ENCODE measurements at regions not wholly inside any gene's neighbourhood (a gene's known extent, or its start where the extent isn't known, plus 50 kb on each side); places are given as distances from the start of the nearest gene placed in this dataset.

DNA sequence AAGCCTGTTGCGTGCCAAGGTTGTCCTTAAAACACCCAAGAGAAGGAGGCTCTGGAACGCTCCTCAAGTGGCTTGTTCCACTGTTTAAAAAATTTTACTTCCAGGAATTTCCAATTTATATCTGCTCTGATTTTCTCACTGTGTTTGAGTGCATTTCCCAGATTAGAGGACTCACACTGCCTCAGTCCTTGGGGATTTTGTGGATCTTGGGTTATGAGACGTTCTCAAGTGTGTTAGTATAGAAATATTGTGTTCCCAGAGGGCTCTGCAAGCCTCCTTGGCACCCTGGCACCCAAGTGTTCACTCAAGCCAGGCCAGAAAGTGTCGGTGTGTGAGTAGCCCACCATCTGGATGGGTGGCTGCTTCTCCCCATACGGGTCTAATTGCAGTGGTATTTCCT is 192.2 kb downstream of the SNX10 start:
- intact Hi-C loops (cut with DNase I) = no loop called here
- no peak for DNase-seq (ENCODE audit: low spot score)

DNA sequence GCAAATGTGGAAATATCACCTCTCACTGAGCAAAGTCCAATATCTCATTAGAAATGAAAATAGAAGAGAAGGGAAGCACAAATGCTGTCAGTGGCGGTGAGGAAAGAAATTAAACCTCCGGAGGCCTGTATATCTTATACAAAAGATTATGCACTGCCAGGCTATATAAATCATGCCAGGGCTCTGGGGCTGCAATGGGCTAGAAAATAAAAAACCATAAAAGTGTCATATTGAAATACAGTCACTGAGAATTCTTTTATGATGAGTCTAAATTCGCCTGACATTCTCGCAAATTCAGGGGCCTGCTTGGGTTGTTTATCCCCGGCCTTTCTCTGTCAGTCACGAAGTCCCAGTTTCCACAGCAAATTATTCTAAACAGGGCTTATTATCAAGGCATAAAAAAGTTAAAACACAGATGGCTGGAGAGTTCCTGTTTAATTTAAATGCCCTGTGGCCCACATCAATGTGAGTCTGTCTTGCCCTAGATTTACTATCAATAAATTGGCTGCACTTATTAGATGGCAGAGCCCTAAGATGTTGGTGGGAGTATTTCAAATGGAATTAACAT is 193.8 kb downstream of the SNX10 start:
- DNase-seq (ENCODE audit: low spot score) = no peak
- intact Hi-C loops (cut with DNase I) = no loop called here

DNA sequence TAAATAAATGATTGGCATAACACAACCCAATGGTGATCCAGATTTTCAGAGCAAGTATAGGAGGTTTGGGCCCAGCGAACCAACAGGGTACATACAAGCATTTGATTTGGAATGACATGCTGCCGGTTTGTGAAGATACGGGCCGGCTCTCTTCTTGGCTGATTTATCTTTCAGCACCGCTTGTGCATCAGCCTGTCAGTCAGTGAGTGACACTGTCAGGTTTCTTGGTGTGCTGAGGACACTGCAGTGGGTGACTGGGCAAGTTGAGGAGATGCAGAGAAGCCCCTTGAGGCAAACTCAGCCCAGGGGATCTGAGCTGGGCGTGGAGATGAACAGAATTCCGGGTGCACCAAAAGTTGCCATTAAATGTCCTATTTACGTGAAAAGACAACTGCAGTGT is 194.5 kb downstream of the SNX10 start:
- DNase-seq (ENCODE audit: low spot score) = no peak
- intact Hi-C loops (cut with DNase I) = no loop called here

DNA sequence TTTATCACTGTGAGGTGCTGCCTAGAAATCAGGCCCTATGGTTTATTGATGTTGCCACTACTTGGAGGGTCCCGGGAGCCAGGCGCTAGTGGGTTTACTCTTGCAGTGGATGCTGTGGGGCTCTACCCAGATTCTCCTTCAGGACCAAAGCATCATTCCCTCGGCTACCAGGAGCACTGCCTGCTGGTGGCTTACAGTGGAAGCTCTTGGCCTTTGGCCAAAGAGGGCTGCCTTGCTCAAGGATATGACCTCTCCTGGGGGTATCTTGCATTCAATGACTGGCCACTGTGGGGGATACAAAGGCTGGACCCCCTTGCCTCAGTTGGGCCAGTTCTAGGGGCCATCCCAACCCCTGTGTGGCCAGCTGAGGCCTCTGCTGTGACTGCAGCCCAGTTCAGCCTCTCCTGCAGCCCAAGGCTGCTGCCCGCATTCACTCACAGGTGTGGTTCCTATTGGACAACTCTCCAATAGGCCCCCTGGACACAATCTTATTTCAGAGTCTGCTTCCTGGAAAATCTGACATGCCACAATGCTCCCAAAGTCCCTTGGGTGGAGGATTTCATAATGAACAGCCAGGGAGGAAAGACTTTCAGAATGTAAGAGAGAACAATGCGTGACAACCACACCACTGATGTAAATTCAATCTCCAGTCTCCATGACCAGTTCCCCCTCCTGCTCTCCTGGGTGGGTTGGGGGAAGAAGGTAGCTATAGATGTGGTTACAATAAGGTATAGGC is 196.3 kb downstream of the SNX10 start:
- no peak for DNase-seq (ENCODE audit: low spot score)
- intact Hi-C loops (cut with DNase I) = no loop called here

DNA sequence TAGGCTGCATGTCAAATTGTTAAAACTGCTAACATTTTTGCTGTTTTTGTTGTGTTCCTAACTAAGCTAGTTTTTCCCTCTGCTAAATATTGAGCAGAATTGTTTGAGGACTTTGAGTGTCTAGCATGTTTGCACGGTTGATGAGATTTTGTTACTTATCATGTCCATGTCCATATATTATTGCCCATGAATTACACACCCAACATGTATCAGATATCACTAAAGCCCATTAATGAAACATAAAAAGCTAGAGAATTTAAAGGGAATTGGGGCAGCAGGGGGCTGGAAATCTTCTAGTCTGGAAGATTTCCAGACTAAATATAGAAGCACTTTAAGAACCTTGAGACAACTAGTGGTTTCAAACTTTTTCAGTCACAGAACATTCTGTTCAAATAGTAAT is 197.7 kb downstream of the SNX10 start:
- no peak for DNase-seq (ENCODE audit: low spot score)
- intact Hi-C loops (cut with DNase I) = no loop called here

DNA sequence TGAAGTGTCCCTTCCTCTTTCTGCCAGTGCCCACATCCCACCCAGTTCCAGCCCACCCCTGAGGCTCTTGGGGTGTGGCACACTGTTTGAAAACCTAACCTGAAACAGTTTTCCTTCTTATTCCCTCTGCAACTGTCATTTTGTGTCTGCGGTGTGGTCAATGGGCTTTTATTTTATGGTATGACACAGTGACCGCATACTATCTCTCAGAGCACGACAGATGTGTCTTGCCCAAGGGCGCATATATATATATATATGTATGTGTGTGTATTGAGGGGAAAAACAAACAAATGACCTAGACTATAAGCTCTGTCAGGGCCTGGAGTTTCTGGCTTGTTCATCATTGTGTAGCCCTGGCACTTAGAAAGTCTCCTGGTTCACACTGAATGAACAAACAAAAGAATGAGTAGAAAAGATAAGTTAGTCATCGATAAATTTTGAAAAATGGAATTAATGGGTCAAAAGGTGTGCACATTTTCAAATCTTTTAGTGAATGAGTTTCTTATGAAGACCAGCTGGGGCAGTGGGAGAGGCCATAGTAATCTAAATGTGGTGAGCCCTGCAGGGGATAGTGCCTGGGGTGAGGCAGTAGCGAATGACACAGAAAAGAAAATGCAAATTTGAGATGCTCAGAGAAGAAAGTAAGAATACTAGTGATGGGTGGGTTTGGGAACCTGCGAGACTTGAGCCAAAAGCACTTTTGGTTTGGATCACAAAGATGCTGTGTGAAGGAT is 198.4 kb downstream of the SNX10 start:
- no peak for DNase-seq (ENCODE audit: low spot score)

DNA sequence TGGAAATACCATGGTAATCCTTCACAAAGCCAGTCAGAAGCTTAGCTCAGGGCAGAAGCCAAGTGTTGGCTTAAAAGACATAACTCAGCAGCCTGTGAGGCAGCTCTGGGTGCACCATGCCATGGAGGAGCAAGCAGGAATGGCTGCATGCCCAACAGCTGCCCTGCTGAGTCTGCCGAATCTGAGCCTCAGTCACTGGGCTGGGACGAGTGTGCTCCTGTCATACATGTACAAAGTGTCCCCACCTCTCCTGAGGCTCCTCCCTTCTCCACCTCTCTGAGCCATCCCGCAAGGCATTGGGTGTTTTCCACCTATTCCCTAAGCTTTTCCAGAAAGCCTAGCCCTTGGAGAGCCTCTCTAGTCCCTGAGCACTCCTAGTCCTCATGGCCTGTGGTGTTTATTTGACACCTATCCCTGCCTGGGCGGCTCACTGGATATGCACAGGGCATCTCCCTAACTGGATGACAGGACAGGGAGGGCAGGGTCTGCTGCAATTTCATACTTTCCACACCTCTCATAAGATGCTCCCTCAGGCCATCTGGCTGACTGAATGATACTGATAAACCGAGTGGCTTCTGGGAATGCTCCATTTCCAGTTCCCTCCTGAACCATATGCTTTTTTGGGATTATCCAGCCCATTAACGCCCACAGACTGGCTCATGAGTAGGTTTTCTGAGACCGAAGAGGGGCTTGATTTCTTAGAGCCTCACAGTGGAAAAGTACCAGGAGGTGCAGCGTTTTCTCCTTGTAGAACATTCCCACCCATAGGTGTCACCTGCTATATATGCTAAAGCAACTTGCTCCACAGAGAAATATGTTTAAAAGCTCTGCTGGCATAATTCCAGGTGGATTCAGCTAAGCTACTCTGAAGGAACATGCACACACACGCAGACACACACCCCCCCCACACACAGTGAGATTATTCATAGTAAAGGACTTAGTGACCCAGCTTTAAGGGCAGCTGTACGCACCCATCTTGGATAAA is 199.3 kb downstream of the SNX10 start:
- intact Hi-C loops (cut with DNase I) = no loop called here

More for the DNA sequence above, 198.4 kb downstream of the SNX10 start:
- intact Hi-C loops (cut with DNase I) = no loop called here

DNA sequence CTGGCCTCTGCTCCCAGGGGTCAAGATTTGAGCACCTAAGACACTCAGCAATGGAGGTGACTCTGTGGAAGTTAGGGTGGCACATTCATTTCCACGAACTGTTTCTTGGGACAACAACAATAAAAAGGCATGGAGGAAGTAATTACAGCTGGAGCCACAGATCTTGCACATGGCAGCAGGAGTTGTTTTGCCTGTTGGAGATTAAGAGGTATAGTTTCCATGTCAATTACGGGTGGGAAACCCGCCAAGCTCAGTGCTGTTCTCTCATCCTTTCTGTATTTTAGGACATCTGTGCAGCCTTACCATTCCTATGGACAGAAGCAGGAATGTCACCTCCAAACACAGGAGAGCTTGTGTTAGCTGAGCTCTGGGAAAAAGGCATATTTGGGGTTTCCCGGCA is 201.2 kb downstream of the SNX10 start:
- intact Hi-C loops (cut with DNase I) = no loop called here
- no peak for DNase-seq (ENCODE audit: low spot score)

More for the DNA sequence above, 199.3 kb downstream of the SNX10 start:
- no peak for DNase-seq (ENCODE audit: low spot score)

DNA sequence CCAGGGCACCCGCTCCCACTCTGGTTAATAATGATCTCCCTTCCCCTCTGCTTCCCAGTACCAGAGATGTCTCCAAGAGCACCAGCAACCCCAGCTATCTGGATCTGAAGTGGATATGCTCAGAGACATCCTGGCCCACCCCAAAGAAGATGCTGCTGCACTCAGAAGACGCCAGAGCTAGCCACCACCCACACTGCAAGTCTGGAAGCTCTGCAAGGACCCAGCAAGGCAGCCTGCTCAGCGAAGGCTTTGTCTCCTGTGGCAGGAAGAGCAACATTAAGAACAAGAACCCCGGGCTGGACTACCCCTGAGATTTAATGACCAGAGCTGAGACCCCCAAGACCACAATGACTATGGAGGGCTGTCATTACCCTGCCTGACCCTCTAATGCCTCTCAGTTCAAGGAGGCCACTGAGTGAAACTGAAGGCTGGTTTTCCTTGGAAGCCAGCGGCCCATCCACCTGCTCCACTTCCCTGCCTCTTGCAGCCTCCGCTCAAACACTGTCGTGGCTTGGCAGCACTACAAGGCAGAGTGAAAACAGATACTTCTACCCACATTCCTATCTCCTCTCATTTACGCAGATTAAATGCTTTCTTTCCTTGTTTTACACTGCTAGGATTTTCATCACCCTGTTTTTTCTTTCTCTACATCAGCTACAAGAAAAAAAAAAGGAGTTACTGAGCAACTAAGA is 202.2 kb downstream of the SNX10 start:
- intact Hi-C loops (cut with DNase I) = no loop called here
- DNase-seq (ENCODE audit: low spot score) = no peak

DNA sequence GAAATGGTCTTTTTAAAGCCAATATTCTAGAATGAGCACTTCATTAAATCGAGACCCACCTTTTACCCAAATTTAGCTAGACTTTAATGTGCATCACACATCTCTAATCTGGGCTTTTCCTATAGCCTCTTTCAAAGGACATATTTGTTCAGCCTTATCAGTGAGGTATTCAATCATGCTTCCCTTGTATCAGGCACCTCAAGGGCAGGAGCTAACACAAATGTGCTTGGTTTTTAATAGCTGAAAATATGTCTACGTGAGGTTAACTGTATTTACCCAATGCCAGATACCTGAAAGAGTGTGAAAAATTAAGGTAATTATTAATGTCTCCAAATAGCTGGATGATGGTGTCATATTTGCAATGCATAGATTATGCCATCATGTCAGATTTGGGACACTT is 203.9 kb downstream of the SNX10 start:
- DNase-seq (ENCODE audit: low spot score) = no peak
- intact Hi-C loops (cut with DNase I) = no loop called here

DNA sequence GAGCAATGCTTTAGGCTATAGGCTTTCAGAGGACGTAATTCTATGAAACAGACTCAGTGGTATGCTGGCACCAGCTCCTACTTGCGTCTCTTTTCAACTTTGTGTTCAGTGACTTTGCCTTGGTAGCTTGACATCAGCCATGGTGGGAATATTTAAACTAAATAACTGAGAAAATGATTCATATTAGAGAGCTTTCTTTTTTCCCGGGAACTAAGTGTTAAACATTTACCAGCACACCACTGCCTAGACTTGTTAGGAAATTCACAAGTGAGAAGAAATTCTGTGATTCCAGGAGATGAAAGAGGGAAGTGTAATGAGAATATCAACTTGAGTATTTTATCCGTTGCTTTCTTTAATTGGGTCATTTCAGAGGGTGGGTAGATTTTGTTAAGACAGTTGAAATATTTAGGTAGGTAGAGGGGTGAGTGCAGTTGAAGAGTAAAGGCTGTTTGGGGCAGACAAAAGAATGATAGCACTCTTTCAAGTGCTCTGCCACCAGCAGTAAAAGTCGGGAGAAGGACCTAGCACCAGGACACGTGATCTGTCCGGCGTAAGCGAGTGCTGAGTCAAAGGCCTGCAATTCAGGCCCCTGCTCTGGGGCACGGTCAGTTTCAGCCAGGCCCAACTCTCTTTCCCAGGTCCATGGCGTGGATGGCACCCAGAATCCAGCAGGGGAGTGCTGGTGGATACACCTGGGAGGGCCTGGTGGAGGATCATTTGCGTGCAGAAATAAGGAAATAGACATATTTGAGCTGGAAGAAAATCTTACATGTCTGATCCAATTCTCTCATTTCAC is 206.3 kb downstream of the SNX10 start:
- intact Hi-C loops (cut with DNase I) = no loop called here

DNA sequence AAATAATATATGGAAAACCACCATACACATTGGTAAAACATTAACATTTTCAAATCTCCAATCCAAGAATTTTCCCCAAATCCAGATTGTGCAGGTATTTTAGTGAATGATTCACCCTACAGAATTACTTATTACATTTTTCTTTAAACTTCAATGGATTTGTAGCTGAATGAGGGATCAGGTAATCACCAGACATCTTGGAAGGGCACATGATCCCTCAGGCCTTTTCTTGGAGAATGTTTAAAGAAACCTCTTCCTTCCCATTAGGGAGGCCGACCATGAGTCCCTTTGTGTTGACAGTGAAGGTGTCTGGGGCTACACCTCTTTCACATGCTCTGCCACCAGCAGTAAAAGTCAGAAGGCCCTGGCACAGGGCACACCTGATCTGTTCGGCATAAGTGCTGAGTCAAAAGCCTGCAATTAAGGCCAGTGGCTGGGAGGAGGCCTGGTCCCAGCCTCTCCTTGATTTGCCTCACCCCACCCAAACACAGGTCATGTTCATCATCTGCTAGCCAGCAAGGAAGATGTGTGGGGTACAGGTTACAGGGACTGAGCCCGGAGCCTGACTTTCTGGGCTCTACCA is 207.7 kb downstream of the SNX10 start:
- intact Hi-C loops (cut with DNase I) = no loop called here
- no peak for DNase-seq (ENCODE audit: low spot score)

More for the DNA sequence above, 206.3 kb downstream of the SNX10 start:
- DNase-seq (ENCODE audit: low spot score) = no peak

DNA sequence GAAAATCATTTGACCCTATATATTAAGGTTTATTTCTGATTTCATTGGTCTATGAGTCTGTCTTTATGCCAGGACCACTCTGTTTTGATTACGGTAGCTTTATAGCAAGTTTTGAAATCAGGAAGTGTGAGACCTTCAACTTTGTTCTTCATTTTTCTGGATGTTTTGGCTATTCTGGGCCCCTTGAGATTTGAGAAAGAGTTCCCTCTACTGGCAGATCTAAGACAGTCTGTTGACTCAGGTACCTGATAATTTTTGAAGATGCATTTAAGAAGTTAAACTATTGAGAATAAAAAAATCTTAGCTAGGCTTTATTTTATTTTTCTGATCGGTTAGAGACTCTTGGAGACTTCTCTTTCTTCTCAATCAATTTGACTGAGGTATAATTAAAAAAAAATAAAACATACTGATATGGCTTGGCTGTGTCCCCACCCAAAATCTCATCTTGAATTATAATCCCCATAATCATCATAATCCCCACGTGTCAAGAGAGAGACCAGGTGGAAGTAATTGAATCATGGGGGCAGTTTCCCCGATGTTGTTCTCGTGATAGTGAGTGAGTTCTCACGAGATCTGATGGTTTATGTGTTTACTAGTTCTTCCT is 209.2 kb downstream of the SNX10 start:
- no peak for DNase-seq (ENCODE audit: low spot score)
- intact Hi-C loops (cut with DNase I) = loop anchor here (5.0 kb wide), 1 partner anchor 51 kb away; no protein-coding TSS in a partner anchor

DNA sequence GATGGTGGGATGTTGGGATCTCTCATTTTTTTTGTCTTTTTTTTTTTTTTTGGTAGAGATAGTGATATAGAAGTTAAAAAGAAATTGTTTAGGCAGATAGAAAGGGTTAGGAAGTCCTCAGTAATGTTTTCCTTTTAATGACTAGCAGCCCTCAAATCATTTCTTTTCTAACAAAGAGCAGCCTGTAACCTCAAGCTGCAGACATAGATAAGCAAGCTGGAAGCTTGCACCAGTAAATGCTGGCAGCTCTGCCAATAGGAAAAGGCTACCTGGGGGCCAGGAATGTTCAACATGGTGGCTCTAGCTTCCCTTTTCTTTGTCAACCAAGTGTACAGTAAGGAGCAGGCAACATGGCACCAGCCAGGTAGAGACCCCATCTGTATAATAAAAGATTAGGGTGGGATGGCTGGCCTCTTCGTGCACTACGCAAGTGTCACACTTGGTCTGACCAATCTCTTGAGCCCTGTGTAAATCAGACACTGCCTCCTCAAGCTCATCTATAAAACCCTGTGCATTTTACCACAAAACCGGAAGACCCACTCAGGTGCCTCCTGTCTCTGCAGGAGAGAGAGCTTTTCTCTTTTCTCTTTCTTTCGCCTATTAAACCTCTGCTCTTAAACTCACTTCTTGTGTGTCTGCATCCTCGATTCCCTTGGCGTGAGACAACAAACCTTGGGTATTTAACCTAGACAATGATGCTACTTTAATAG is 212.9 kb downstream of the SNX10 start:
- DNase-seq (ENCODE audit: low spot score) = no peak
- intact Hi-C loops (cut with DNase I) = loop anchor here (5.0 kb wide), 1 partner anchor 48 kb away; no protein-coding TSS in a partner anchor

DNA sequence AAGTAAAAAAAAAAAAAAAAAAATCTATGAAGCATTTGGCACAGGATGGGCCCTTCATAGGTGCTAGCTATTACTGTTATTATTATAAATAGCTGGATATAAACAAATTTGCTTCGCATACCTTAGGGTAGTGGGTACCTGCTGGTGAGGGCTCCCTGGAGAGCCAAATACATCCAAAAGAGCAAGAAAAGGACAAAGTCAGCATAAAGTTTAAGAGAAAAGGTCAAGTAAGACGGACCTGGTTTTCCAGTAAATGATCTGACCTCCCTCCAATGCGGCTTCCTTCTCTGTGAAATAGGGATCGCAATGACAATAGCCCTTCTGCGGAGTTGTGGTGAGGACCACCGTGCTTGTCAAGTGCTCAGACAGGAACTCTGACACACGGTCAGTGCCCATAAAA is 214.5 kb downstream of the SNX10 start:
- intact Hi-C loops (cut with DNase I) = no loop called here
- no peak for DNase-seq (ENCODE audit: low spot score)

DNA sequence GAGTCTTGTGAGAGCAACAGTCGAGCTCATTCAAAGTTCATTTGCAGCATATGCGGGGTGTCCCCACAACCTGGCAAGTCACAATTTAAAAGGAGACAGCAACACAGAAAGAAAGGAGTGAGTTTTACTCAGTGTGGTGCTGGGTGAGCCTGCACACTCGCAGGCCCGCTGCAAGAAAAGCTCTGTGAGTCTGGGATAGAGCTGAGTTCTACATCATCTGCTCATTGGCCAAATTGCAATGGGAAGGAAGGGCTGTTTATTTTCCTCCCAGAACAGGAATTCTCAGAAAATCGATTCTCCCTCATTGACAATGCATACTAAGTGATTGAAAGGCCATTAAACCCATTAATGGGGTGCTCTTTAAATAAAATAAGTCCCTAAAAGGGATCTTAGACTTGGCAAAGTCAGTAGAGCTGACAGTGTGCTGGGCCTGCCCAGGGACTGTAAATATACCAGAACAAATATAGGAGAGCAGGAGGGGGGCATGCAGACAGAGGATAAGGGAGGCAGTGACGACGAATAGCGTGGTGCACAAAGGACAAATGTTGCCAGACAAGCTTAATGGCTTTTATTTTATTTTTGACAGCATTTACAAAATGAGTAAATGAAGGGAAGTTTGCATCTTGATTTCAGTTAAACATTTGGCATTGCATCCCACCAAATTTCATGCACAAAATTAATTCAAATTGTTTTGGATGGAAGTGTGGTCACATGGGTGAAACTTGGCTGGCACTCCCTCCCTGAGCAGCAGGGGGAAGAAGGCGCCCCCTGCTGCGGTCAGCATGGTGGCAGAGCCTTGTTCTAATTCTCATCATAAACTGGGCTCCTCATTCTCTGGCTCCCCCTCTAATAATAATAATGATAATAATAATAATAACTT is 215.7 kb downstream of the SNX10 start:
- intact Hi-C loops (cut with DNase I) = no loop called here

More for the DNA sequence above, 215.7 kb downstream of the SNX10 start:
- DNase-seq (ENCODE audit: low spot score) = no peak

Measured in cardiac septum (tissue), 1 donor.